Spleen (tissue), 11 donors: ENCODE measurements at regions not wholly inside any gene's neighbourhood (a gene's known extent, or its start where the extent isn't known, plus 50 kb on each side); places are given as distances from the start of the nearest gene placed in this dataset.

ENCODE experiments used
- DNase-seq: peaks from one replicate; pipeline ENCODE4 v3.0.0-alpha.2; 2020
- H3K27ac ChIP-seq, 8 donors: fragments of 200-600 bp; sonication (generic) in 7 of 8; 1 replicate in 4 of 8; 2 replicates in 4 of 8; pipeline versions ENCODE4 v1.5.0 to v1.8.0; 2016 to 2021; ENCODE audit warnings: inconsistent platforms in 4 of 8, mild to moderate bottlenecking in 4 of 8, moderate library complexity in 1 of 8
- H3K27me3 ChIP-seq, 7 donors: fragments of 200-600 bp; sonication (generic) in 6 of 7; replicated peaks in 1 of 7; 1 replicate in 4 of 7; 2 replicates in 3 of 7; pipeline versions ENCODE4 v1.5.0 to v1.8.0; 2016 to 2021; ENCODE audit warnings: inconsistent platforms in 3 of 7, mild to moderate bottlenecking in 1 of 7
- H3K36me3 ChIP-seq, 6 donors: fragments of 200-600 bp; sonication (generic) in 5 of 6; 1 replicate in 4 of 6; 2 replicates in 2 of 6; pipeline versions ENCODE4 v1.5.0 to v1.8.0; 2016 to 2021; ENCODE audit warnings: inconsistent platforms in 2 of 6
- H3K4me1 ChIP-seq, 6 donors: fragments of 200-600 bp; sonication (generic) in 5 of 6; 1 replicate in 3 of 6; 2 replicates in 3 of 6; pipeline versions ENCODE4 v1.5.0 to v1.8.0; 2016 to 2021; ENCODE audit warnings: inconsistent platforms in 3 of 6
- H3K4me3 ChIP-seq, 8 donors: fragments of 200-600 bp; sonication (generic) in 7 of 8; 1 replicate in 4 of 8; 2 replicates in 4 of 8; pipeline versions ENCODE4 v1.5.0 to v1.8.0; 2016 to 2021; ENCODE audit warnings: inconsistent platforms in 4 of 8, mild to moderate bottlenecking in 4 of 8, moderate library complexity in 2 of 8
- H3K9me3 ChIP-seq, 8 donors: fragments of 200-600 bp; sonication (generic) in 7 of 8; 1 replicate in 4 of 8; 2 replicates in 4 of 8; pipeline versions ENCODE4 v1.5.0 to v1.8.0; 2016 to 2021; ENCODE audit warnings: inconsistent platforms in 4 of 8
- POLR2A ChIP-seq, 3 donors: fragments of 450-650 bp; IDR thresholded peaks; one replicate each; pipeline ENCODE4 v1.5.1; 2017; ENCODE audit warnings: antibody characterized with exemption in 3 of 3, mild to moderate bottlenecking in 1 of 3
- POLR2AphosphoS5 ChIP-seq, 3 donors: sonication (generic); formaldehyde crosslinking; IDR thresholded peaks; one replicate each; pipeline ENCODE4 v1.5.1; 2017; ENCODE audit warnings: antibody characterized with exemption in 3 of 3
- WGBS, 5 donors: extraction: QIAGEN DNeasy Blood & Tissue Kit in 3 of 5; methylation state at CpG; one replicate each; pipeline versions ENCODE4 v1.1.5 to v1.1.7; 2013 to 2018; 5-methylcytosine and 5-hydroxymethylcytosine counted together
- intact Hi-C: fragments of 100-400 bp; cut with DNase I; formaldehyde crosslinking; loops from one replicate; pipeline ENCODE4 v1.15.0; 2023; ENCODE audit warnings: low total_unique reads
- TF ChIP-seq, protein P1 (sequence below), 11 experiments: fragments of 200-600 bp in 7 of 11; fragments of 450-650 bp in 4 of 11; sonication (generic) in 4 of 11; IDR thresholded peaks in 8 of 11; conservative IDR thresholded peaks in 3 of 11; 1 replicate in 7 of 11; 2 replicates in 4 of 11; pipeline versions ENCODE4 v1.4.0 to v1.8.0; 2016 to 2021; ENCODE audit warnings: antibody characterized with exemption in 11 of 11, inconsistent platforms in 4 of 11, mild to moderate bottlenecking in 1 of 11
- donor health status: healthy with polysubstance abuse.
- donor health status: DM: no; HTN: no; CAD: no; lungs with moderate emphysema.
- donor health status: DM: no; HTN: no; CAD: no.
- donor health status: Bipolar disorder and iron deficiency.
- donor health status: healthy.
- donor health status: DM: no; HTN: no; CAD: no.
- donor health status: DM: yes; HTN: yes; CAD: no.

DNA sequence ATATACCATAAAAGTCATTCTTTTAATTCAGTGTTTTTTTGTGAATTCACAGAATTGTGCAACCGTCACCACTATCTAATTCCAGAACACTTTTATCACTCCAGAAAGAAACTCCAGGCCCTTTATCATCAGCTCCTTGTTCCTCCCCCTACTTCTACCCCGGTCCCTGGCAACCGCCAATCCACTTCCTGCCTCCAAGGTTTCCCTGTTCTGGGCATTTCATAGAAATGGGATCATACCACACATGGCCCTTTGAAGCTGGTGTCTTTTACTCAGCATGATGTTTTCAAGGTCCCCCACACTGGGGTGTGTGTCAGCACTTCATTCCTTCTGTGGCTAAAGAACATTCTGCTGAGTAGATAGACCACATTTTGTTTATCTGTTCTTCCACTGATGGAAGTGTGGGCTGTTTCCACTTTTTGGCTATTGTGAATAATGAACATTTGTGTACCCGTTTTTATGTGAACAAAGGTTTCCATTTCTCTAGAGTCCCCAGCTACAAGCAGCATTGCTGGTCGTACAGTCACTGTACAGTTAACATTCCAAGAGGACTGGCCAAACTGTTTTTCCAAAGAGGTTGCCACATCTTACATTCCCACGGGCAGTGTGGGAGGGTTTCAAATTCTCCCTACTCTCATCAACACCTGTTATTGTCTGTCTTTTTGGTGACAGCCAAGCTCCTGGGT is 75.8 kb upstream of the ZNF469 start:
- no peaks in the 10 kb centered on the region for H3K36me3 ChIP-seq
- H3K27me3 ChIP-seq: peaks cover 0 to 19% (median 0%) of the 10 kb centered on the region in 7 donors
- no peak for DNase-seq
- WGBS, 5 donors: 50 to 63% (median 60%) methylated on average over 6 of the region's 6 CpGs
- peaks cover 0 to 7% (median 4%) of the 10 kb centered on the region in 8 donors for H3K9me3 ChIP-seq
- peak in 1 of 3 donors; percentile 61 for TF ChIP-seq POLR2AphosphoS5 (IDR thresholded peaks at IDR 0.05)
- TF ChIP-seq, protein P1, sequence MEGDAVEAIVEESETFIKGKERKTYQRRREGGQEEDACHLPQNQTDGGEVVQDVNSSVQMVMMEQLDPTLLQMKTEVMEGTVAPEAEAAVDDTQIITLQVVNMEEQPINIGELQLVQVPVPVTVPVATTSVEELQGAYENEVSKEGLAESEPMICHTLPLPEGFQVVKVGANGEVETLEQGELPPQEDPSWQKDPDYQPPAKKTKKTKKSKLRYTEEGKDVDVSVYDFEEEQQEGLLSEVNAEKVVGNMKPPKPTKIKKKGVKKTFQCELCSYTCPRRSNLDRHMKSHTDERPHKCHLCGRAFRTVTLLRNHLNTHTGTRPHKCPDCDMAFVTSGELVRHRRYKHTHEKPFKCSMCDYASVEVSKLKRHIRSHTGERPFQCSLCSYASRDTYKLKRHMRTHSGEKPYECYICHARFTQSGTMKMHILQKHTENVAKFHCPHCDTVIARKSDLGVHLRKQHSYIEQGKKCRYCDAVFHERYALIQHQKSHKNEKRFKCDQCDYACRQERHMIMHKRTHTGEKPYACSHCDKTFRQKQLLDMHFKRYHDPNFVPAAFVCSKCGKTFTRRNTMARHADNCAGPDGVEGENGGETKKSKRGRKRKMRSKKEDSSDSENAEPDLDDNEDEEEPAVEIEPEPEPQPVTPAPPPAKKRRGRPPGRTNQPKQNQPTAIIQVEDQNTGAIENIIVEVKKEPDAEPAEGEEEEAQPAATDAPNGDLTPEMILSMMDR (IDR thresholded peaks at IDR 0.05 in 8 of 11, conservative IDR thresholded peaks at IDR 0.05 in 3 of 11): no peak
- intact Hi-C loops: no loop called here
- H3K4me1 ChIP-seq: peaks cover 0 to 35% (median 7%) of the 10 kb centered on the region in 6 donors
- no peak overlapping the region for H3K4me3 ChIP-seq
- peak overlapping the region in 6 of 8 donors; percentile 12 to 71 (median 63) for H3K27ac ChIP-seq

GRCh38 chr16:88308441-88309173 is 74.2 kb upstream of the ZNF469 start:
- intact Hi-C loops: no loop called here
- 86 to 93% (median 87%) methylated on average over 5 of the region's 5 CpGs for WGBS, 5 donors

DNA sequence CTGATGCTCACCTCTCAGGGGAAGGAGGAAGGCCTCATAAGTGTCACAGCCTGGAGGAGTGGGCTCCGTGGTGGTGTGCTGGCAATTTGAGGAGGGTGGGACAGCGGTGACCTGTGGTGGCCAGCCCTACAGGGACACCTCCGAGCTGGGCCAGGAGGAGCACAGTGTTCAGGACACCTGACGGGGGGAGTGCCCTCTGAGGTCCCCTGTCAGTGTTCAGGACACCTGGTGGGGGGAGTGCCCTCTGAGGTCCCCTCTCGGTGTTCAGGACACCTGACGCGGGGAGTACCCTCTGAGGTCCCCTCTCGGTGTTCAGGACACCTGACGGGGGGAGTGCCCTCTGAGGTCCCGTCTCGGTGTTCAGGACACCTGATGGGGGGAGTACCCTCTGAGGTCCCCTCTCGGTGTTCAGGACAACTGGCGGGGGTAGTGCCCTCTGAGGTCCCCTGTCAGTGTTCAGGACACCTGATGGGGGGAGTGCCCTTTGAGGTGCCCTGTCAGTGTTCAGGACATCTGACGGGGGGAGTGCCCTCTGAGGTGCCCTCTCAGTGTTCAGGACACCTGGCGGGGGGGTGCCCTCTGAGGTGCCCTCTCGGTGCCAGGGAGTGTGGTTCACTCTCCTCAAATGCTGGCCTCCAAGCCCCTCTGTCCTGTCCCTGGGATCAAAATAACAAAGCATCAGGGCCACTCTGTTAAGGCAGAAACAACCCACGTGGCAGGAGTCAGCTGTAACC is 73.4 kb upstream of the ZNF469 start:
- Histone ChIP-seq H3K9me3 (peaks cover 0 to 14% (median 10%) of the 10 kb centered on the region in 8 donors), H3K4me3 (no peak overlapping the region), H3K4me1 (peaks cover 0 to 28% (median 7%) of the 10 kb centered on the region in 6 donors), H3K36me3 (no peaks in the 10 kb centered on the region), H3K27me3 (peaks cover 0 to 19% (median 0%) of the 10 kb centered on the region in 7 donors), H3K27ac (no peak overlapping the region)
- DNase-seq: no peak
- intact Hi-C loops: no loop called here
- TF ChIP-seq POLR2A (IDR thresholded peaks at IDR 0.05) (no peak), POLR2AphosphoS5 (IDR thresholded peaks at IDR 0.05) (no peak)
- TF ChIP-seq, protein P1 (IDR thresholded peaks at IDR 0.05 in 8 of 11, conservative IDR thresholded peaks at IDR 0.05 in 3 of 11): no peak
- WGBS, 5 donors: 90 to 96% (median 92%) methylated on average over 9 to 17 of the region's 17 CpGs

More at GRCh38 chr16:88308441-88309173, 74.2 kb upstream of the ZNF469 start:
- no peak overlapping the region for H3K4me3 ChIP-seq
- peaks cover 0 to 19% (median 0%) of the 10 kb centered on the region in 7 donors for H3K27me3 ChIP-seq
- no peak for TF ChIP-seq POLR2A (IDR thresholded peaks at IDR 0.05)
- peaks cover 0 to 35% (median 7%) of the 10 kb centered on the region in 6 donors for H3K4me1 ChIP-seq
- no peaks in the 10 kb centered on the region for H3K36me3 ChIP-seq
- no peak for DNase-seq
- peaks cover 0 to 14% (median 10%) of the 10 kb centered on the region in 8 donors for H3K9me3 ChIP-seq
- H3K27ac ChIP-seq: no peak overlapping the region

DNA sequence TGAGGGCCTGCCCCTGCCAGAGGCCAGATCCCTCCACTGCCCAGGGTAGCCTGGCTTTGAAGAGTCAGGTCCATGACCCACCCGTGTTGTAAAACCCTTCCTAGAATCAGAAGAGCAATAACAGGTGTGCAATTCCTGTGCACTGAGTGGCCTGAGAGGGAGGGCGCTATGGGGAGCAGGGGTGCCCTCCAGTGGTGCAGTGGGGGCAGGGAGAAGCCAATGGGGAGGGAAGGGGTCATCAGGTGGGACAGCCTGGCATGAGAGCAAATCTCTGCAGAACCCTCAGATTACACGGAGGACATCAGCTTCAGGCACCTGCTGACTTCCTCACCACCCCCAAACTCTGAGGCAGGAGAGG is 72.9 kb upstream of the ZNF469 start:
- no peak for TF ChIP-seq POLR2A (IDR thresholded peaks at IDR 0.05)
- TF ChIP-seq, protein P1 (IDR thresholded peaks at IDR 0.05 in 8 of 11, conservative IDR thresholded peaks at IDR 0.05 in 3 of 11): no peak
- no peak for TF ChIP-seq POLR2AphosphoS5 (IDR thresholded peaks at IDR 0.05)
- 35 to 53% (median 49%) methylated on average over 3 of the region's 3 CpGs for WGBS, 5 donors
- intact Hi-C loops: no loop called here
- DNase-seq: no peak
- H3K27ac ChIP-seq: no peak overlapping the region
- peaks cover 0 to 24% (median 6%) of the 10 kb centered on the region in 6 donors for H3K4me1 ChIP-seq
- no peaks in the 10 kb centered on the region for H3K36me3 ChIP-seq
- H3K4me3 ChIP-seq: no peak overlapping the region
- H3K9me3 ChIP-seq: peaks cover 0 to 14% (median 10%) of the 10 kb centered on the region in 8 donors
- H3K27me3 ChIP-seq: peaks cover 0 to 19% (median 0%) of the 10 kb centered on the region in 7 donors
